Liver (tissue), 3 donors: ENCODE measurements at regions not wholly inside any gene's neighbourhood (a gene's known extent, or its start where the extent isn't known, plus 50 kb on each side); places are given as distances from the start of the nearest gene placed in this dataset.

Experiments
- CTCF ChIP-seq: fragments of 150-350 bp; IDR thresholded peaks from 2 replicates; pipeline ENCODE4 v1.5.1; 2017; ENCODE audit warnings: improper control_type of control experiment, low read depth, low read length; ENCODE audit not compliant: missing input control
- FOXA1 ChIP-seq: IDR thresholded peaks from 2 replicates; pipeline ENCODE4 v1.6.1; 2016; ENCODE audit warnings: antibody characterized with exemption
- REST ChIP-seq: IDR thresholded peaks from 2 replicates; pipeline ENCODE4 v1.6.1; 2016; ENCODE audit warnings: antibody characterized with exemption, mild to moderate bottlenecking
- RXRA ChIP-seq, 2 donors: IDR thresholded peaks; 2 replicates each; pipeline ENCODE4 v1.6.1; 2017 to 2018; ENCODE audit warnings: antibody characterized with exemption in 2 of 2, mild to moderate bottlenecking in 1 of 2
- donor health status: healthy.
- donor health status: healthy.

- TF ChIP-seq CTCF (no peak), REST (no peak), FOXA1 (no peak), RXRA (IDR thresholded peaks at IDR 0.05) (no peak)
These were observed 169.0 kb upstream of the ARGLU1 start for GRCh38 chr13:106736941-106737340.
